ENCODE measurements at regions not wholly inside any gene's neighbourhood (a gene's known extent, or its start where the extent isn't known, plus 50 kb on each side); places are given as distances from the start of the nearest gene placed in this dataset.

GRCh38 chr1:185595835-185596667 lies 138.1 kb upstream of the HMCN1 start:
- TF ChIP-seq CEBPB (IDR thresholded peaks at IDR 0.05; ENCODE audit: low read depth, low read length) (no peak), POLR2A (IDR thresholded peaks at IDR 0.05; ENCODE audit: low read depth, low read length) (no peak), CTCF (conservative IDR thresholded peaks at IDR 0.05; ENCODE audit: low read depth, low read length) (peak; percentile 65), MAFK (IDR thresholded peaks at IDR 0.05; ENCODE audit: low read depth, low read length) (no peak), RFX5 (IDR thresholded peaks at IDR 0.05; ENCODE audit: low read depth, low read length) (no peak), BHLHE40 (IDR thresholded peaks at IDR 0.05; ENCODE audit: low read depth, low read length) (no peak), USF2 (IDR thresholded peaks at IDR 0.05; ENCODE audit: low read depth, low read length) (no peak), RAD21 (IDR thresholded peaks at IDR 0.05; ENCODE audit: low read length) (peak; percentile 60), SMC3 (IDR thresholded peaks at IDR 0.05; ENCODE audit: low read depth, low read length) (peak; percentile 70), MXI1 (IDR thresholded peaks at IDR 0.05; ENCODE audit: borderline replicate concordance, low read depth, low read length) (no peak), FOS (IDR thresholded peaks at IDR 0.05; ENCODE audit: low read depth, low read length) (no peak), CHD1 (IDR thresholded peaks at IDR 0.05; ENCODE audit: low read depth, low read length) (no peak), ELK1 (IDR thresholded peaks at IDR 0.05; ENCODE audit: borderline replicate concordance, low read depth, low read length) (no peak)

Data from IMR-90 (cell line).